ENCODE measurements at regions not wholly inside any gene's neighbourhood (a gene's known extent, or its start where the extent isn't known, plus 50 kb on each side); places are given as distances from the start of the nearest gene placed in this dataset.

DNA sequence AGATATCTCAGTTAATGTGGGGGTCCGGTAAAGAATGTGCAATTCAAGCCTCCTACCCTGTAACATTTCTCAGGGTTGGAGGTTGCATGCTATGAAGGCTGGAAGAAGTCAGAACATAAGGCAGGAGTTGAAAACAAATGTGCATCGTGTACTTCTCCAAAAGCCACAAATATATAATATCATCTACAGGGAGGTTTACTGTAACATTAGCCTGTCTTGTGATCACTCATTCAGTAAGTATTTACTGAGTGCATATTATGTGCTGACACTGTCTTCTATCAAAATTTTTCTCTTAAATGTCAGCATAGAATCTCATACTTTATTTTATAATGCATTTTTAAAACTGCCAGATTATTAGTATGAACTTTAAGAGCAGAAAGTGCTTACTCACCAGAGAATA is 105.6 kb upstream of the ZNF366 start:
- TF ChIP-seq, protein P1, sequence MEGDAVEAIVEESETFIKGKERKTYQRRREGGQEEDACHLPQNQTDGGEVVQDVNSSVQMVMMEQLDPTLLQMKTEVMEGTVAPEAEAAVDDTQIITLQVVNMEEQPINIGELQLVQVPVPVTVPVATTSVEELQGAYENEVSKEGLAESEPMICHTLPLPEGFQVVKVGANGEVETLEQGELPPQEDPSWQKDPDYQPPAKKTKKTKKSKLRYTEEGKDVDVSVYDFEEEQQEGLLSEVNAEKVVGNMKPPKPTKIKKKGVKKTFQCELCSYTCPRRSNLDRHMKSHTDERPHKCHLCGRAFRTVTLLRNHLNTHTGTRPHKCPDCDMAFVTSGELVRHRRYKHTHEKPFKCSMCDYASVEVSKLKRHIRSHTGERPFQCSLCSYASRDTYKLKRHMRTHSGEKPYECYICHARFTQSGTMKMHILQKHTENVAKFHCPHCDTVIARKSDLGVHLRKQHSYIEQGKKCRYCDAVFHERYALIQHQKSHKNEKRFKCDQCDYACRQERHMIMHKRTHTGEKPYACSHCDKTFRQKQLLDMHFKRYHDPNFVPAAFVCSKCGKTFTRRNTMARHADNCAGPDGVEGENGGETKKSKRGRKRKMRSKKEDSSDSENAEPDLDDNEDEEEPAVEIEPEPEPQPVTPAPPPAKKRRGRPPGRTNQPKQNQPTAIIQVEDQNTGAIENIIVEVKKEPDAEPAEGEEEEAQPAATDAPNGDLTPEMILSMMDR (IDR thresholded peaks at IDR 0.05; ENCODE audit: borderline replicate concordance, extremely low read depth, low read length, poor library complexity, severe bottlenecking): no peak
- TF ChIP-seq EZH2 (IDR thresholded peaks at IDR 0.05; ENCODE audit: borderline replicate concordance, low read depth, low read length, severe bottlenecking): no peak
